CD14-positive monocyte (primary cell): ENCODE measurements at regions not wholly inside any gene's neighbourhood (a gene's known extent, or its start where the extent isn't known, plus 50 kb on each side); places are given as distances from the start of the nearest gene placed in this dataset.

Experiments
- DNase-seq, 3 donors: peaks; one replicate each; pipeline ENCODE4 v3.0.0-alpha.2; 2011 to 2022
- H2AFZ ChIP-seq: 2 replicates; pipeline ENCODE4 v1.6.0; 2012; ENCODE audit warnings: mild to moderate bottlenecking, low read depth, low read length, inconsistent platforms; ENCODE audit not compliant: insufficient read depth, poor library complexity, severe bottlenecking
- H3K27ac ChIP-seq, 2 donors: 1 replicate in 1 of 2; 2 replicates in 1 of 2; pipeline ENCODE4 v1.5.1; 2012 to 2013; ENCODE audit warnings: low read length in 2 of 2, control low read depth in 1 of 2, inconsistent platforms in 1 of 2, low read depth in 1 of 2, mild to moderate bottlenecking in 1 of 2
- H3K27me3 ChIP-seq, 2 donors: one replicate each; pipeline versions ENCODE4 v1.6.0 to v1.6.1; 2011 to 2013; ENCODE audit warnings: low read length in 2 of 2; ENCODE audit not compliant: control insufficient read depth in 2 of 2, insufficient read depth in 2 of 2
- H3K36me3 ChIP-seq, 2 donors: replicated peaks in 1 of 2; 1 replicate in 1 of 2; 2 replicates in 1 of 2; pipeline versions ENCODE4 v1.5.1 to v1.6.1; 2012 to 2013; ENCODE audit warnings: low read length in 2 of 2, control low read depth in 1 of 2, inconsistent platforms in 1 of 2, mild to moderate bottlenecking in 1 of 2; ENCODE audit not compliant: insufficient read depth in 2 of 2, control insufficient read depth in 1 of 2
- H3K4me1 ChIP-seq, 2 donors: 1 replicate in 1 of 2; 2 replicates in 1 of 2; pipeline versions ENCODE4 v1.5.1 to v1.6.1; 2012 to 2013; ENCODE audit warnings: low read length in 2 of 2, control low read depth in 1 of 2, inconsistent platforms in 1 of 2, mild to moderate bottlenecking in 1 of 2, moderate library complexity in 1 of 2; ENCODE audit not compliant: insufficient read depth in 2 of 2, control insufficient read depth in 1 of 2
- H3K4me2 ChIP-seq: replicated peaks from 2 replicates; pipeline ENCODE3; 2012; ENCODE audit warnings: low read length, moderate library complexity, mild to moderate bottlenecking; ENCODE audit not compliant: poor library complexity, severe bottlenecking; ENCODE audit errors: extremely low read depth
- H3K4me3 ChIP-seq, 3 experiments: fragments of 200-600 bp in 1 of 3; sonication (generic) in 1 of 3; replicated peaks in 1 of 3; 1 replicate in 2 of 3; 2 replicates in 1 of 3; pipeline ENCODE4 v1.5.1; 2011 to 2013; ENCODE audit warnings: low read length in 3 of 3, mild to moderate bottlenecking in 3 of 3, control low read depth in 2 of 3, low read depth in 2 of 3, inconsistent platforms in 1 of 3, moderate library complexity in 1 of 3
- H3K79me2 ChIP-seq: 2 replicates; pipeline ENCODE4 v1.6.0; 2012; ENCODE audit warnings: mild to moderate bottlenecking, control low read depth, inconsistent platforms, low read length, moderate library complexity; ENCODE audit not compliant: insufficient read depth
- H3K9ac ChIP-seq: 2 replicates; pipeline ENCODE4 v1.6.0; 2017; ENCODE audit warnings: low read length, mild to moderate bottlenecking; ENCODE audit not compliant: insufficient read depth, poor library complexity, severe bottlenecking
- H3K9me3 ChIP-seq, 2 donors: replicated peaks in 1 of 2; 1 replicate in 1 of 2; 2 replicates in 1 of 2; pipeline versions ENCODE4 v1.5.1 to v1.6.1; 2012 to 2013; ENCODE audit warnings: low read length in 2 of 2, control low read depth in 1 of 2; ENCODE audit not compliant: control insufficient read depth in 1 of 2, insufficient read depth in 1 of 2
- H4K20me1 ChIP-seq: 2 replicates; pipeline ENCODE4 v1.6.0; 2012; ENCODE audit warnings: mild to moderate bottlenecking, low read length, control low read depth, moderate library complexity; ENCODE audit not compliant: insufficient read depth
- H3K27ac Mint-ChIP-seq, 7 donors: one replicate each; pipeline ENCODE4 v1.8.0; 2020; ENCODE audit warnings: mild to moderate bottlenecking in 7 of 7, mixed read lengths in 7 of 7, moderate library complexity in 6 of 7, inconsistent platforms in 2 of 7
- H3K27me3 Mint-ChIP-seq, 3 donors: one replicate each; pipeline ENCODE4 v1.8.0; 2021 to 2022; ENCODE audit warnings: low read depth in 3 of 3, mild to moderate bottlenecking in 3 of 3, mixed read lengths in 3 of 3, moderate library complexity in 3 of 3, inconsistent platforms in 1 of 3
- H3K36me3 Mint-ChIP-seq, 2 donors: one replicate each; pipeline ENCODE4 v1.8.0; 2020; ENCODE audit warnings: mixed read lengths in 2 of 2, inconsistent platforms in 1 of 2, mild to moderate bottlenecking in 1 of 2
- H3K4me1 Mint-ChIP-seq: one replicate; pipeline ENCODE4 v1.8.0; 2020; ENCODE audit warnings: mild to moderate bottlenecking, mixed read lengths
- H3K4me3 Mint-ChIP-seq, 2 donors: one replicate each; pipeline ENCODE4 v1.8.0; 2020; ENCODE audit warnings: mild to moderate bottlenecking in 2 of 2, mixed read lengths in 2 of 2, moderate library complexity in 1 of 2
- H3K9me3 Mint-ChIP-seq, 7 donors: one replicate each; pipeline ENCODE4 v1.8.0; 2020 to 2022; ENCODE audit warnings: mixed read lengths in 7 of 7, mild to moderate bottlenecking in 6 of 7, moderate library complexity in 6 of 7, inconsistent platforms in 2 of 7
- CTCF ChIP-seq: fragments of 200-600 bp; IDR thresholded peaks from one replicate; pipeline ENCODE4 v1.8.0; 2022; ENCODE audit warnings: antibody characterized with exemption, mild to moderate bottlenecking
- WGBS: methylation state at CpG from one replicate; pipeline ENCODE4 v1.1.5; 2013; ENCODE audit warnings: missing lambda C conversion rate; ENCODE audit not compliant: insufficient coverage; 5-methylcytosine and 5-hydroxymethylcytosine counted together
- intact Hi-C, 2 donors: fragments of 100-400 bp; cut with micrococcal nuclease; formaldehyde crosslinking; loops; one replicate each; pipeline versions ENCODE4 v1.15.0 to v1.15.1; 2023

- Histone ChIP-seq H3K4me3 (no peak overlapping the region), H3K4me1 (no peaks in the 10 kb centered on the region), H3K79me2 (no peaks in the 10 kb centered on the region), H3K27ac (no peak overlapping the region), H2AFZ (no peak overlapping the region), H3K27me3 (no peaks in the 10 kb centered on the region), H3K9ac (no peak overlapping the region), H3K4me2 (no peak overlapping the region), H4K20me1 (no peaks in the 10 kb centered on the region), H3K9me3 (peaks cover 0 to 15% of the 10 kb centered on the region in 2 donors), H3K36me3 (no peaks in the 10 kb centered on the region)
- no peak overlapping the region for H3K4me3 Mint-ChIP-seq
- no peak overlapping the region for H3K27ac Mint-ChIP-seq
- TF ChIP-seq CTCF: no peak
- no CpG with 5 or more reads among the region's 2 CpGs for WGBS
- peaks cover 0 to 1% (median 1%) of the 10 kb centered on the region in 3 donors for H3K27me3 Mint-ChIP-seq
- intact Hi-C loops: no loop called here
- H3K9me3 Mint-ChIP-seq: peaks cover under 1 to 17% (median 8%) of the 10 kb centered on the region in 7 donors
- DNase-seq: no peak
- no peaks in the 10 kb centered on the region for H3K36me3 Mint-ChIP-seq
- no peaks in the 10 kb centered on the region for H3K4me1 Mint-ChIP-seq
Observed at GRCh38 chr15:23890218-23890617, 203.1 kb upstream of the NDN start.

GRCh38 chr15:23897091-23897490 lies 210.0 kb upstream of the NDN start:
- 68% methylated on average over 5 of the region's 6 CpGs for WGBS
- no peak overlapping the region for H3K4me2 ChIP-seq
- Mint-ChIP-seq H3K4me1 (no peaks in the 10 kb centered on the region), H3K9me3 (peaks cover 12 to 20% (median 18%) of the 10 kb centered on the region in 7 donors), H3K36me3 (no peaks in the 10 kb centered on the region), H3K4me3 (no peak overlapping the region), H3K27ac (no peak overlapping the region), H3K27me3 (peaks cover 0 to 3% (median 1%) of the 10 kb centered on the region in 3 donors)
- no peaks in the 10 kb centered on the region for H4K20me1 ChIP-seq
- no peak for TF ChIP-seq CTCF
- no peak overlapping the region for H3K9ac ChIP-seq
- intact Hi-C loops: no loop called here
- H3K27me3 ChIP-seq: no peaks in the 10 kb centered on the region
- no peak overlapping the region for H2AFZ ChIP-seq
- peaks cover 0 to 11% of the 10 kb centered on the region in 2 donors for H3K9me3 ChIP-seq
- no peak overlapping the region for H3K4me3 ChIP-seq
- no peak for DNase-seq
- H3K79me2 ChIP-seq: no peaks in the 10 kb centered on the region
- no peak overlapping the region for H3K27ac ChIP-seq
- no peaks in the 10 kb centered on the region for H3K36me3 ChIP-seq
- H3K4me1 ChIP-seq: no peaks in the 10 kb centered on the region
